Stimulated activated CD4-positive, alpha-beta T cell treated with anti-CD3 and anti-CD28 coated beads, Interleukin-1b, Interleukin-23, amount 100 ng/mL, for 4 hours (primary cell): ENCODE measurements at regions not wholly inside any gene's neighbourhood (a gene's known extent, or its start where the extent isn't known, plus 50 kb on each side); places are given as distances from the start of the nearest gene placed in this dataset.

Experiments used
- DNase-seq, 2 donors: peaks; one replicate each; pipeline ENCODE4 v3.0.0-alpha.2; 2020; ENCODE audit warnings: low read depth in 2 of 2

DNA sequence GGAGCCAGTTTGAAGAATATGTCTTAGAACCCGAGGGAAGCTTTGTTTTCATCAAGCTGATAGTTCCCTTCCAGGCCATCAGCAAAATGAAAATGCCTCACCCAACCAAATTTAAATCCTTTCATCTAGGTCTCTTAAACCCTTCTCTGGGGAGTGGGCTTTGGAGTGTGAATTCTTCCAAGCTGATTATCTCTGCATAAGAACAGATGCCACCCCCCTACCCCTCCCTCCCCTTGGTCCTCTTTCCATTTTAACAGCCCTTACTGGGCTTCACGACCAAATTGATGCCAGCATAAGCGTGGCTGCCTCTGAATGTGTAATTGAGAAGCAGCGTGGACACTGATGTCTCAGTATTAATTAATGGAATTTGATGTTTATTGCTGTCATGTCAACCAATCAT lies 509.7 kb upstream of the CLINT1 start:
- DNase-seq: no peak

DNA sequence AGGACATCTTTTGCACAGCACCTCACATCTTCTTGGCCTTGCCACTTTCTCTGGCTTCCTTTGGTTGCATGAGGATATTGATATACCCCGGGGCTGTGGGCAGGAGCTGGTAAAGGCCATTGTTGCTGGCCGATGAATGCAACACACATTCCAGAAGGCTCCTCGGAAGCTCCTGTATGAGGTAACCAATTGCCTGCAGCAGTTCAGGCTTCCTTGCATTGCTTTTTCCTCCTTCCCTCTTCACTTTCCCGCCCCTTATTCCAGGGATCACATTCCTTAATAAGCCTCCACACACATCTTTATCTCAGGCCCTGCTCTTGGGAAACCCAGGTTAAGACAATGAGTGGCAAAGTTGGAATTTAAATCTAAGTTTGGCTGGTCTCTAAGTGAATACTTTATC lies 505.4 kb upstream of the CLINT1 start:
- no peak for DNase-seq

- no peak for DNase-seq
Measured at GRCh38 chr5:158354958-158355357, 496.0 kb upstream of the CLINT1 start.

DNA sequence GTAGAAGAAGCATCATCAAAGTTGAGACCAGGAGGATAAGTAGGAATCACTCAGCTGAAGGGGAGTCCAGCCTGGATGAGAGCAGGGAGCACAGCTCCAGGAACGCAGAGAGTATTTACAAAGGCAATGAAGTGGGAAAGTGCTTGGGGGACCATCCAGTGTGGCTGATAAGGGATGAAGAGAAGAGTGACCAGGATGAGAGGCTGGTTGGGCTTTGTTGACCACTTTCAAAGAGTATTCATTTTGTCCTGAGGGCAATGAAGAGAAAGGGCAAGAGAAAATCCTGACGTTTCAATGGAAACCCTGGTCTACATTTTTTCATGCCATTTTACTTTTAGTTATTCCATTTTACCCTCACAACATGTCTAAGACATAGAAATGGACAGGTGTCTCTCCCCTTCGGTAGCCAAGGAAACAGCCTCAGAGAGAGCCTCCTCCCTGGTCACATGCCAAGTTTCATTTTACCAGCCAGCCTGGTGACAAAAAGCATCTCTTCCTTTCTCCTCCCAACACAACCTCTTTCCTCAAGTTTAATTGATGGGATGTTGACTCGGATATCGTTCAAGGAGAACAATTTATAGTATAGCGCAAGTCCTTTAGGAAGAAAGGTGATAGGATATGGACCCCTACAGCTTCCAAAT lies 492.7 kb upstream of the CLINT1 start:
- DNase-seq: no peak

- no peak for DNase-seq
Measured at GRCh38 chr5:158349987-158350386, 491.0 kb upstream of the CLINT1 start.

- no peak for DNase-seq
Measured at GRCh38 chr5:158344376-158344775, 485.4 kb upstream of the CLINT1 start.

DNA sequence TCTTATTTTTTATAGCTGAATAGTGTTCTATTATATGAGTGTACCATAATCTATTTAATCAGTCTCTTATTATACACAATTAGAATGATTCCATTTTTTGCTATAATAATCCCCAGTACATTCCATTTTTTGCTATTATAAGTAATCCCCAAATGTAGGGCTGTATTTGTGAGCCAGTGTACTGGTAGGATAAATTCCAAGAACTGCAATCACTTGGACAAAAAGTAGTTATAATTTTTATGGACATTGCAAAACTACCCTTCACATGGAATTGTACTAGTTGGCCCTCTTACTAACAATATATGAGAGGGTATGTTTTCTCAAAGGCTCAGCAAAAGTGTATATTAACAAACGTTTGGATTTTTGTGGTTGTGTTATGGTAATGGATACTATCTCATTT lies 481.7 kb upstream of the CLINT1 start:
- no peak for DNase-seq

DNA sequence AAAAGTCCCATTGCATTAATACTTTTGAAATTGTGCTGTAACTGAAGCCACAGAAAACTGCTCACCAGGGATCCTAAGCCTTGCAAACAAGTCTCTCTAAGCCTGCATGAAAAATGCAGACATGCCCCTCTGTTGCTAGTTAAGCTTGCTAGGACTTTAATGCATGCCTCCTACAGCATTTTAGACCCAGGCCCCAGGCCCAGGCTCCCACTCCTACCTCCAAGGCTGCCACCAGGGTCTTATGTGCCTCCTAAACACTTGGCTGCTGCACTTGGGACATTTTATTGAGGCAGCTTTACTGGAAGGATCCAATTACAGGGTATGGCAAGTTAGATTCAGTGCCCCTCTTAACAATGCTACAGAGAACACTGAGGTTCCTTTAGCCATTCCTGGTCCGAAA lies 467.3 kb upstream of the CLINT1 start:
- DNase-seq: no peak

DNA sequence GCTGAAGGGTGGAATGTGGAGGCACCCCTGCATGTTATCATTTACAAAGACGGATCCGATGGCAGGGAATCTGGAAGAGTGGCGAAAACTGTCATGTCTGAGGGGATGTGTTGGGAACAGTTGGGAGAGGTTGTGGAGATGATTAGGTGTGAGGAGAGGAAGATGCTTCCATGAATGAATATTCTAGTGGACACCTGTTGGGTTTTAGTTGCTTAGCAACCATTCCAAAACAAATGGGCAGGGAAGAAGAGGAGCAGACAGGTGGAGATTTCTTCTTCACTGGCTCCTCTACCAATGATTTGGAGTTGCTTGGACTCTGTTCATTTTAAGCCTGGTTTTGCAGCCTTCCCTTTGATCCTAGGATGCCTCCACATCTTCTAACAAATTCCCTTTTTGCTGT lies 465.3 kb upstream of the CLINT1 start:
- DNase-seq: no peak

- DNase-seq: no peak
Measured at GRCh38 chr5:158322620-158323019, 463.7 kb upstream of the CLINT1 start.

GRCh38 chr5:158320934-158321333 lies 462.0 kb upstream of the CLINT1 start:
- DNase-seq: no peak

DNA sequence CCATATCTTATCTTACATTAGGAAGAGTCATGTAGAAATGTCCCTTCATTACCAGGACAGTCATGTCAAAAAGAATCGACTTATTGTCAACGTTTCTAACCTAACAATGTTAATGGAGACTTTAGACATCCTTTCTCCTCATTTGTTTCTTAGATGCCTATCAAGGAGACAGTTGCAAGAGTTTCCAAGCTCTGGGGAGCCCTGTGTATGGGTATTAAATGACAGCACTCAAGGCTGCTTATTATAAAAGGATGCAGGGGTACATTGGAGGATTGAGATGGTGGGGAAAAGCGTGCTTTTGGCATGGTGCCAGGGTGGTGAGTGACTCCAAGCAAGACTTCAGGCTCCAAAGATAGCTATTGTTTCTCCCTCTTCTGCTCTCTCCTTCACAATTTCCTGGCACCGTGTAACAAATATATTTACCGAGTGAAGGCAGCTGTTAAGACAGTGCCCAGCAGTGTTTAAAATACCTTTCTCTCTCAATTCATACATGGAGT lies 461.3 kb upstream of the CLINT1 start:
- no peak for DNase-seq

GRCh38 chr5:158317507-158317906 lies 458.6 kb upstream of the CLINT1 start:
- DNase-seq: no peak

- DNase-seq: no peak
Measured at GRCh38 chr5:158313733-158314464, 455.0 kb upstream of the CLINT1 start.

- DNase-seq: no peak
Measured at GRCh38 chr5:158313027-158313732, 454.2 kb upstream of the CLINT1 start.

DNA sequence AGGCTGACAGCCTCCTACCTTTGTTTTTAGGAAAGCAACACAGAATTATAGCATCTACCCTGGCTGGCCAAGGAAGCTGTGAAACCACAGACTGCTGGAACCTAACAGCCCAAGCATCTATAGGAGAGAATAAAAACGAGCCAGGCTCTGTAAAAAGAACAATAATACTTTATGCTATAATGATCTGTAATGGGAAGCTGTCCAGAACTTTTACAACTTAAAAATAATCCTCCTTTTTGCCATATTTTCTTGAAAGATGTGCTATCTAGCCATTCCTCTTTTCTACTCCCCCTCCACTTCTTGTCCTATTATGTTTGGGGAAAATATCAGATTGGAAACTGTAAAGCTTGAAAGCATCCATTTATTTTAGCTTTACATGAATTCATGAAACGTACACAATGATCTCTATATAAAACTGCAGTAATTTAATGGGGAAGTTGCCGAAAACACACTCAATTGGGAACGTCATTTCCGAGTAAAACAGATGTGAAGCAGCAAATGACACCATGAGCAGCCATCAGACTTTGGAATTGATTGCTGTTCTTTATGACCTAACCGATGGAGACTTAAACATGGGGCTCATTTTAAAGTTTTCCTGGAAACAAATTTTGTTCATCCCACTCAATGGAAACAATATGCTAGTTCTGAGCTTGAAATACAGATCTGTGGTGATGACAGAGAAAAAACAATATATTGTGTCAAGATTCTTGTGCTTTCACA lies 450.3 kb upstream of the CLINT1 start:
- no peak for DNase-seq

- no peak for DNase-seq
Measured at GRCh38 chr5:158308429-158309025, 449.6 kb upstream of the CLINT1 start.

GRCh38 chr5:158305861-158306260 lies 446.9 kb upstream of the CLINT1 start:
- DNase-seq: no peak

GRCh38 chr5:158304607-158305006 lies 445.7 kb upstream of the CLINT1 start:
- DNase-seq: no peak

DNA sequence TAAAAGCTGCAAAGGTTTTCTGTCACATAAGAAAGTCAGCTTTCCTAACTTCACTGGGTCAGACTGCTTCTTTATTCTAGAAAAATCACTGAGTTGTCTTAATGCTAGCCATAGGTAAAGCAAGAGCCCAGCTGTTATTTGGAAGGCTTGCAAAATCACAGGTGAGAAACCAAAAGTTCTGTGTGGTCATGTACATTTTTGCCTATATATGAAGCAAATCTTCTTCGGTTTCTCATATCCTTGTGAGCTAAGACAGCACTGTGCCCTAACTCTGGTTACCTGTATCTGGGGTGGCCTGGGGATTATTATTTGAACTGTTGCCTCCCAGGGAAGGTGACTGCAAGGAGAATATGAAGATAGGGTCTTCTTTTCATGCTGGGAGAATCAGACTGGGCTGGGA lies 444.9 kb upstream of the CLINT1 start:
- no peak for DNase-seq

DNA sequence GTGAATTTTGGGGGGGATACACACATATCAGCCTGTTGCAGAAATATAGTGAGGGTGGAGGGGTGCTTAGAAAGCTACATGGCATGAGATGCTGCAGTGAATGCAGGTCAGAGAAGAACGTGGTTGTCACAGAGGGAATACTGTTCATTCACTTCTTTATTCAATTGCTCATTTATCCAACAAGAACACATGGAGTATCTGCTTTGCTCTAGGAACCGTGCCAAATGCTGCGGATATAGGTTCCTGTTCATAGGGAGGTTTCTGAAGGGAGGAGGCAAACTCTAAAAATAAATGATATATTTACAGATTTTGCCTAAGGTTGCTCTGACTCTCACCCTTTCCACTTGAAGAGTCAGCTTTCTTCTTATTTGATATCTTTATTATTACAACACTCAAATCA lies 444.3 kb upstream of the CLINT1 start:
- DNase-seq: no peak

DNA sequence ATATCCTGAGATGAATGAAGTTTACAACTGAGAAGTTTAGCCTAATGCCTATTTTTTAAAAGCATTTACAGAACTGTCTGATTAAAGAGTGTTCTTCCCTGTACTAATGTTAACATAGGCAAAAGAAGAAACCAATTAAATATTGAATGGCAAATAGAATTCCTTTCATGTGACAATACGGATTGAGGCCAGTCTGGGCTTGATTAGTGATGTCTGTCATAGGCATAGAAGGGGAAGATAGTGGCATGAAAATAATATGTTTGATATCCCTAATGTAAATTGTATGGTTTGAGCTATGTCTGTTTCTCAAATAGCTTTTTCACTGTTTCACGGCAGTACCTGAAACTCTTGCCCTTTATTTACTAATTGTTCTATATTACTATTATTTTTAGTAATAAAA lies 443.1 kb upstream of the CLINT1 start:
- DNase-seq: no peak
